22Rv1 (cell line): ENCODE measurements at regions not wholly inside any gene's neighbourhood (a gene's known extent, or its start where the extent isn't known, plus 50 kb on each side); places are given as distances from the start of the nearest gene placed in this dataset.

Source experiments
- CTCF ChIP-seq: fragments of 450-650 bp; IDR thresholded peaks from 2 replicates; pipeline ENCODE4 v1.5.1; 2017; ENCODE audit warnings: mild to moderate bottlenecking
- ZFX ChIP-seq: fragments of 450-650 bp; IDR thresholded peaks from 2 replicates; pipeline ENCODE4 v1.6.1; 2017; ENCODE audit warnings: antibody characterized with exemption, borderline replicate concordance

GRCh38 chr6:168916576-168917211 is 337.0 kb downstream of the THBS2 start:
- TF ChIP-seq CTCF (no peak), ZFX (no peak)
